H1 (cell line): ENCODE measurements at regions not wholly inside any gene's neighbourhood (a gene's known extent, or its start where the extent isn't known, plus 50 kb on each side); places are given as distances from the start of the nearest gene placed in this dataset.

Source experiments
- CTCF ChIA-PET: fragments of 300-600 bp; sonication (Branson Sonifier 250); formaldehyde crosslinking; loops from one replicate; lab custom pipeline; 2021; ENCODE audit not compliant: partially characterized antibody; lab: Charles Lee
- POLR2A ChIA-PET: fragments of 300-600 bp; sonication (Branson Sonifier 250); formaldehyde crosslinking; loops from one replicate; lab custom pipeline; 2021; ENCODE audit warnings: inconsistent platforms; ENCODE audit not compliant: partially characterized antibody; lab: Charles Lee
- DNase-seq, 2 experiments: peaks; one replicate each; pipeline versions ENCODE4 v3.0.0 to v3.0.0-alpha.2; 2010 to 2022; ENCODE audit warnings: low spot score in 2 of 2, low read depth in 1 of 2, mixed read lengths in 1 of 2
- FAIRE-seq: peaks from 2 replicates; lab custom pipeline; 2011; peaks lifted over from hg19 to GRCh38; lab: Jason Lieb, UNC
- H2AFZ ChIP-seq: 2 replicates; pipeline ENCODE4 v1.8.1; 2012; ENCODE audit warnings: low read length, inconsistent platforms
- H2AK5ac ChIP-seq: 2 replicates; pipeline ENCODE4 v1.6.1; 2013; ENCODE audit warnings: low read depth, low read length
- H2BK120ac ChIP-seq: replicated peaks from 2 replicates; pipeline ENCODE3; 2013; ENCODE audit warnings: low read depth, low read length, inconsistent platforms
- H2BK12ac ChIP-seq: 2 replicates; pipeline ENCODE4 v1.6.1; 2013; ENCODE audit warnings: low read depth, low read length
- H2BK15ac ChIP-seq: 2 replicates; pipeline ENCODE4 v1.6.1; 2013; ENCODE audit warnings: low read length
- H2BK20ac ChIP-seq: 2 replicates; pipeline ENCODE4 v1.6.1; 2013; ENCODE audit warnings: low read length
- H2BK5ac ChIP-seq: 2 replicates; pipeline ENCODE4 v1.6.1; 2013; ENCODE audit warnings: low read depth, low read length
- H3K14ac ChIP-seq: 2 replicates; pipeline ENCODE4 v1.6.1; 2013; ENCODE audit warnings: inconsistent platforms; ENCODE audit not compliant: insufficient read length
- H3K18ac ChIP-seq: 2 replicates; pipeline ENCODE4 v1.6.1; 2013; ENCODE audit warnings: low read length; ENCODE audit errors: extremely low read depth
- H3K23ac ChIP-seq: 2 replicates; pipeline ENCODE4 v1.6.1; 2013; ENCODE audit warnings: inconsistent platforms; ENCODE audit not compliant: insufficient read length
- H3K23me2 ChIP-seq: 2 replicates; pipeline ENCODE4 v1.6.1; 2013; ENCODE audit warnings: low read depth, low read length
- H3K27ac ChIP-seq: 2 replicates; pipeline ENCODE4 v1.6.1; 2011; ENCODE audit warnings: low read depth, low read length, inconsistent platforms
- H3K27me3 ChIP-seq, 4 experiments: replicated peaks in 1 of 4; 1 replicate in 1 of 4; 2 replicates in 3 of 4; pipeline versions ENCODE4 v1.6.1 to v1.8.1; 2011 to 2013; ENCODE audit warnings: low read length in 3 of 4, mild to moderate bottlenecking in 3 of 4, inconsistent platforms in 2 of 4, mixed read lengths in 2 of 4, moderate library complexity in 1 of 4; ENCODE audit not compliant: control insufficient read depth in 3 of 4, insufficient read depth in 3 of 4; ENCODE audit errors: extremely low read depth in 1 of 4
- H3K36me3 ChIP-seq, 4 experiments: 2 replicates each; pipeline versions ENCODE4 v1.6.1 to v1.8.1; 2011 to 2013; ENCODE audit warnings: mild to moderate bottlenecking in 4 of 4, low read length in 3 of 4, moderate library complexity in 2 of 4, control low read depth in 1 of 4, inconsistent platforms in 1 of 4; ENCODE audit not compliant: insufficient read depth in 4 of 4, control insufficient read depth in 2 of 4
- H3K4ac ChIP-seq: replicated peaks from 2 replicates; pipeline ENCODE3; 2013; ENCODE audit warnings: low read length, low read depth, mixed read lengths, inconsistent platforms; ENCODE audit not compliant: insufficient read length
- H3K4me1 ChIP-seq, 4 experiments: replicated peaks in 1 of 4; 1 replicate in 1 of 4; 2 replicates in 3 of 4; pipeline versions ENCODE4 v1.6.1 to v1.8.1; 2011 to 2013; ENCODE audit warnings: low read length in 3 of 4, inconsistent platforms in 2 of 4, mixed read lengths in 1 of 4; ENCODE audit not compliant: insufficient read depth in 4 of 4, control insufficient read depth in 3 of 4
- H3K4me2 ChIP-seq, 2 experiments: 2 replicates each; pipeline versions ENCODE4 v1.6.1 to v1.8.1; 2011 to 2013; ENCODE audit warnings: low read depth in 2 of 2, low read length in 2 of 2, control low read depth in 1 of 2, inconsistent platforms in 1 of 2, mild to moderate bottlenecking in 1 of 2; ENCODE audit not compliant: insufficient read depth in 1 of 2
- H3K4me3 ChIP-seq, 4 experiments: fragments of 200-600, 300-600 bp in 1 of 4; sonication (generic), shearing (Covaris generic), sonication (Bioruptor Twin) in 1 of 4; 2 replicates each; pipeline versions ENCODE4 v1.5.1 to v1.8.1; 2011 to 2016; ENCODE audit warnings: low read length in 4 of 4, low read depth in 3 of 4, control low read depth in 2 of 4, inconsistent platforms in 2 of 4, mild to moderate bottlenecking in 2 of 4, mixed read lengths in 1 of 4, moderate library complexity in 1 of 4; ENCODE audit not compliant: insufficient read depth in 2 of 4; ENCODE audit errors: extremely low read depth in 1 of 4
- H3K56ac ChIP-seq: replicated peaks from 2 replicates; pipeline ENCODE3; 2013; ENCODE audit warnings: low read depth, mild to moderate bottlenecking, mixed read lengths, low read length, inconsistent platforms; ENCODE audit not compliant: insufficient read length
- H3K79me1 ChIP-seq: 2 replicates; pipeline ENCODE4 v1.6.1; 2013; ENCODE audit warnings: low read depth, low read length, control low read depth
- H3K79me2 ChIP-seq, 2 experiments: 2 replicates each; pipeline versions ENCODE4 v1.6.1 to v1.8.1; 2012 to 2013; ENCODE audit warnings: low read length in 2 of 2, mild to moderate bottlenecking in 2 of 2, inconsistent platforms in 1 of 2; ENCODE audit not compliant: insufficient read depth in 2 of 2, control insufficient read depth in 1 of 2
- H3K9ac ChIP-seq, 4 experiments: replicated peaks in 1 of 4; 1 replicate in 1 of 4; 2 replicates in 3 of 4; pipeline versions ENCODE4 v1.6.1 to v1.8.1; 2011 to 2013; ENCODE audit warnings: low read depth in 3 of 4, low read length in 3 of 4, control low read depth in 2 of 4, mild to moderate bottlenecking in 2 of 4, moderate library complexity in 2 of 4, inconsistent platforms in 1 of 4; ENCODE audit errors: extremely low read depth in 1 of 4
- H3K9me3 ChIP-seq, 2 experiments: 2 replicates each; pipeline versions ENCODE4 v1.6.1 to v1.8.1; 2012 to 2013; ENCODE audit warnings: mild to moderate bottlenecking in 2 of 2, moderate library complexity in 2 of 2, control low read depth in 1 of 2, inconsistent platforms in 1 of 2, low read depth in 1 of 2, low read length in 1 of 2, mixed read lengths in 1 of 2; ENCODE audit not compliant: insufficient read depth in 2 of 2
- H4K20me1 ChIP-seq, 2 experiments: replicated peaks in 1 of 2; 2 replicates each; pipeline versions ENCODE3 to v1.8.1; 2011 to 2013; ENCODE audit warnings: inconsistent platforms in 2 of 2, low read length in 2 of 2, mild to moderate bottlenecking in 1 of 2; ENCODE audit not compliant: insufficient read depth in 2 of 2, control insufficient read depth in 1 of 2
- H4K5ac ChIP-seq: 2 replicates; pipeline ENCODE4 v1.6.1; 2013; ENCODE audit warnings: low read length, low read depth, mixed read lengths, inconsistent platforms; ENCODE audit not compliant: insufficient read length
- H4K8ac ChIP-seq: 2 replicates; pipeline ENCODE4 v1.8.0; 2013; ENCODE audit warnings: mild to moderate bottlenecking, moderate library complexity, low read length, inconsistent platforms; ENCODE audit not compliant: insufficient read depth; ENCODE audit errors: extremely low read depth
- H4K91ac ChIP-seq: replicated peaks from 2 replicates; pipeline ENCODE3; 2013; ENCODE audit warnings: low read length, mixed read lengths, inconsistent platforms; ENCODE audit not compliant: insufficient read length
- EP300 ChIP-seq, 2 experiments: IDR thresholded peaks; 1 replicate in 1 of 2; 2 replicates in 1 of 2; pipeline ENCODE4 v1.6.1; 2011 to 2012; ENCODE audit warnings: low read depth in 2 of 2, low read length in 2 of 2, mild to moderate bottlenecking in 2 of 2, borderline replicate concordance in 1 of 2, inconsistent platforms in 1 of 2, moderate library complexity in 1 of 2
- JUND ChIP-seq: IDR thresholded peaks from 2 replicates; pipeline ENCODE4 v1.6.1; 2011; ENCODE audit warnings: mild to moderate bottlenecking, improper control_type of control experiment, low read length
- KDM5A ChIP-seq: fragments of 200-600 bp; IDR thresholded peaks from 2 replicates; pipeline ENCODE4 v1.7.1; 2012; ENCODE audit warnings: mild to moderate bottlenecking, low read length, inconsistent platforms, mixed read lengths
- SIN3A ChIP-seq, 2 experiments: IDR thresholded peaks in 1 of 2; conservative IDR thresholded peaks in 1 of 2; 2 replicates each; pipeline ENCODE4 v1.6.1; 2011 to 2012; ENCODE audit warnings: low read length in 2 of 2, improper control_type of control experiment in 1 of 2, low read depth in 1 of 2, mild to moderate bottlenecking in 1 of 2
- SIX5 ChIP-seq: IDR thresholded peaks from 2 replicates; pipeline ENCODE4 v1.6.1; 2011; ENCODE audit warnings: mild to moderate bottlenecking, low read depth, low read length
- WGBS, 2 experiments: shearing (Covaris generic) in 1 of 2; methylation state at CpG; one replicate each; pipeline versions ENCODE4 v1.1.6 to v1.1.7; 2013 to 2015; ENCODE audit warnings: low lambda C conversion rate in 2 of 2, mixed read lengths in 2 of 2, inconsistent platforms in 1 of 2, low coverage in 1 of 2, missing lambda C conversion rate in 1 of 2; ENCODE audit not compliant: insufficient replicate concordance in 2 of 2, insufficient coverage in 1 of 2, insufficient read length in 1 of 2; ENCODE audit errors: extremely low coverage in 1 of 2, missing lambda C conversion rate in 1 of 2; 5-methylcytosine and 5-hydroxymethylcytosine counted together
- TF ChIP-seq, protein P1 (sequence below): IDR thresholded peaks from 2 replicates; pipeline ENCODE4 v1.6.1; 2012; ENCODE audit warnings: low read length, inconsistent platforms
- TF ChIP-seq, protein P2 (sequence below): IDR thresholded peaks from 2 replicates; pipeline ENCODE4 v1.6.1; 2011; ENCODE audit warnings: low read depth, mild to moderate bottlenecking, low read length; ENCODE audit not compliant: insufficient read depth
- TF ChIP-seq, protein P3 (sequence below): IDR thresholded peaks from 2 replicates; pipeline ENCODE4 v1.6.1; 2012; ENCODE audit warnings: inconsistent platforms

DNA sequence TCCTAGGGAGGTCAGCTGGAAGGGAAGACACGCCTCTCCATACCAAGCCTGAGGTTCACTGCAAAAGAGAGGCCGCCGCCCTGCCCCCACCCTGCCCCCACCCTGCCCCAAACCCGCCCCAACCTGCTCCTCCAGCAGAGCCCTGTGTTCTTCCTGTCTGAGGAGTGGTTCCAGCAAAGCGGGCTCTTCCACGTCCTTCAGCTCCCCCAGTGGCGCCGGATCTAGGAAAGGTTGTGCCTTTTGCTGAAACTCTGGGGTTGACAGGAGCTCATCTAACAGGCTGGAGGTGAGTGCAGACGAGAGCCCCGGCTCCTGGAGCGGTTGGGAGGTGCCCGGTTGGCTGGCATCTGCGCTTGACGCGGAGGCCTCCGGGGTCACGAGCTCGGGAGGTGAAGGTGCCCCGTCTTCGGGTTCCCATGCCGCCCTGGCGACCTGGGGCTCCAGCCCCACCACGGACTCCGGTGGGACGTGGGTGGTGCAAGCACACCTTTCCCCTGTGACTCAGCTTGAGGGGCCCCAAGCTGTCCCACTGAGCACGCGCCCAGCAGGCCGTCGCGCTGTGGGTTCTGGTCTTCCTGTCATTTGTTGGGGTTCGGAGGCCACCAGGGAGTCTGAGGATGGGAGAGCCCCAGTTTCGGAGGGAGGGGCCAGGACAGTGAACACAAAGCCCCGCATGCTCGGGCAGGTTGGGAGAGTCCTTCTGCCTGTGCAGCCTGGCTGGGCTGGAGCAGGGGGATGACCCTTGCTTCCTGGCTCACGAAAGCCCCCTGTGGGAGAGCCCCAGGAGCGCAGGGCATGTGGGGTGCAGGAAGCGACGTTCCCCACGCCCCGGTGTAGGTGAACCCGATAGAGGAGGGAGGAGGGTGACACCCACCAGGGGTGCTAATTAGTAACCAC lies 1467.1 kb downstream of the FOXD4L5 start:
- H3K27me3 ChIP-seq: peaks cover 8 to 32% (median 22%) of the 10 kb centered on the region in 4 experiments
- H4K8ac ChIP-seq: no peak overlapping the region
- H3K36me3 ChIP-seq: no peaks in the 10 kb centered on the region
- CTCF ChIA-PET: interaction anchor here (1.3 to 1.8 kb wide), 3 partner anchors 953 to 1018 kb away, joined by 3 to 6 read pairs (median 5); no protein-coding TSS in a partner anchor
- POLR2A ChIA-PET: interaction anchor here (1.1 to 2.1 kb wide), 3 partner anchors 1015 to 1019 kb away, joined by 3 to 12 read pairs (median 9); no protein-coding TSS in a partner anchor
- H3K4me3 ChIP-seq: peak overlapping the region in 3 of 4 experiments; percentile 11 to 56 (median 38); a peak in 5 of 8 replicates
- no peak overlapping the region for H3K18ac ChIP-seq
- no peak overlapping the region for H4K91ac ChIP-seq
- no peak overlapping the region for H3K23ac ChIP-seq
- H2BK5ac ChIP-seq: no peak overlapping the region
- H3K4ac ChIP-seq: no peak overlapping the region
- H4K5ac ChIP-seq: no peak overlapping the region
- H3K4me1 ChIP-seq: peaks cover 0 to 10% (median 4%) of the 10 kb centered on the region in 4 experiments; a peak in 5 of 7 replicates
- peaks cover 0 to 2% of the 10 kb centered on the region in 2 experiments for H4K20me1 ChIP-seq
- FAIRE-seq (no peak), DNase-seq (peak in 1 of 2 experiments; percentile 91)
- peaks cover 4% of the 10 kb centered on the region; the same call in 1 of the 2 replicates for H3K23me2 ChIP-seq
- peaks cover 11 to 73% of the 10 kb centered on the region in 2 experiments; a peak in 3 of 4 replicates for H3K9me3 ChIP-seq
- H3K79me1 ChIP-seq: no peaks in the 10 kb centered on the region
- no peak overlapping the region for H3K9ac ChIP-seq
- no peak overlapping the region for H3K56ac ChIP-seq
- no peak overlapping the region for H3K14ac ChIP-seq
- no peak overlapping the region for H3K27ac ChIP-seq
- peak overlapping the region; percentile 63 to 96 for H3K4me2 ChIP-seq
- no peak overlapping the region for H2BK20ac ChIP-seq
- H2AK5ac ChIP-seq: no peak overlapping the region
- no peaks in the 10 kb centered on the region for H3K79me2 ChIP-seq
- no peak overlapping the region for H2BK15ac ChIP-seq
- no peak overlapping the region for H2BK12ac ChIP-seq
- no peak overlapping the region for H2BK120ac ChIP-seq
- no peak overlapping the region for H2AFZ ChIP-seq
- WGBS, 2 experiments: 38% methylated on average over 40 of the region's 41 CpGs; no CpG with 5 or more reads in 1 of the 2 experiments
- TF ChIP-seq EP300 (IDR thresholded peaks at IDR 0.05; ENCODE audit: borderline replicate concordance in 1 of 2, low read depth in 2 of 2, low read length in 2 of 2): no peak
- TF ChIP-seq, protein P1, sequence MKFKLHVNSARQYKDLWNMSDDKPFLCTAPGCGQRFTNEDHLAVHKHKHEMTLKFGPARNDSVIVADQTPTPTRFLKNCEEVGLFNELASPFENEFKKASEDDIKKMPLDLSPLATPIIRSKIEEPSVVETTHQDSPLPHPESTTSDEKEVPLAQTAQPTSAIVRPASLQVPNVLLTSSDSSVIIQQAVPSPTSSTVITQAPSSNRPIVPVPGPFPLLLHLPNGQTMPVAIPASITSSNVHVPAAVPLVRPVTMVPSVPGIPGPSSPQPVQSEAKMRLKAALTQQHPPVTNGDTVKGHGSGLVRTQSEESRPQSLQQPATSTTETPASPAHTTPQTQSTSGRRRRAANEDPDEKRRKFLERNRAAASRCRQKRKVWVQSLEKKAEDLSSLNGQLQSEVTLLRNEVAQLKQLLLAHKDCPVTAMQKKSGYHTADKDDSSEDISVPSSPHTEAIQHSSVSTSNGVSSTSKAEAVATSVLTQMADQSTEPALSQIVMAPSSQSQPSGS: no peak
- no peak for TF ChIP-seq SIX5
- TF ChIP-seq, protein P2, sequence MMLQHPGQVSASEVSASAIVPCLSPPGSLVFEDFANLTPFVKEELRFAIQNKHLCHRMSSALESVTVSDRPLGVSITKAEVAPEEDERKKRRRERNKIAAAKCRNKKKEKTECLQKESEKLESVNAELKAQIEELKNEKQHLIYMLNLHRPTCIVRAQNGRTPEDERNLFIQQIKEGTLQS: no peak
- TF ChIP-seq JUND: no peak
- no peak for TF ChIP-seq KDM5A
- TF ChIP-seq, protein P3, sequence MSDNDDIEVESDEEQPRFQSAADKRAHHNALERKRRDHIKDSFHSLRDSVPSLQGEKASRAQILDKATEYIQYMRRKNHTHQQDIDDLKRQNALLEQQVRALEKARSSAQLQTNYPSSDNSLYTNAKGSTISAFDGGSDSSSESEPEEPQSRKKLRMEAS: no peak
- 0 out of 4 replicates have a peak, but pooled peaks of 1 of the 2 experiments have one; percentile 49 for TF ChIP-seq SIN3A (conservative IDR thresholded peaks at IDR 0.05 in 1 of 2, IDR thresholded peaks at IDR 0.05 in 1 of 2; ENCODE audit: low read depth in 1 of 2, low read length in 2 of 2)
